WTC11 (cell line): ENCODE measurements at regions not wholly inside any gene's neighbourhood (a gene's known extent, or its start where the extent isn't known, plus 50 kb on each side); places are given as distances from the start of the nearest gene placed in this dataset.

ENCODE experiments used
- ATAC-seq: fragments of 200-7000 bp; cut with Tn5 transposase; 2 replicates; pipeline ENCODE4 v1.10.0; 2021; ENCODE audit warnings: mild to moderate bottlenecking, moderate library complexity
- CTCF ChIA-PET: fragments of 300-600 bp; sonication (Branson Sonifier 250); formaldehyde crosslinking; loops from one replicate; lab custom pipeline; 2021; ENCODE audit warnings: antibody characterized with exemption; lab: Charles Lee
- POLR2A ChIA-PET: fragments of 350-600 bp; sonication (Branson Sonifier 250); formaldehyde crosslinking; loops from one replicate; lab custom pipeline; 2021; ENCODE audit warnings: antibody characterized with exemption; lab: Charles Lee
- DNase-seq: peaks from one replicate; pipeline ENCODE4 v3.0.0; 2021; ENCODE audit warnings: low spot score
- H3K27ac Mint-ChIP-seq: 2 replicates; pipeline ENCODE4 v1.8.0; 2021; ENCODE audit warnings: mixed read lengths
- H3K27me3 Mint-ChIP-seq: 2 replicates; pipeline ENCODE4 v1.8.0; 2021; ENCODE audit warnings: low read depth, mild to moderate bottlenecking, moderate library complexity, mixed read lengths
- H3K36me3 Mint-ChIP-seq: 2 replicates; pipeline ENCODE4 v1.8.0; 2021; ENCODE audit warnings: mixed read lengths
- H3K4me1 Mint-ChIP-seq: 2 replicates; pipeline ENCODE4 v1.8.0; 2022; ENCODE audit warnings: mixed read lengths
- H3K4me3 Mint-ChIP-seq: 2 replicates; pipeline ENCODE4 v1.8.0; 2021; ENCODE audit warnings: mild to moderate bottlenecking, moderate library complexity, mixed read lengths
- H3K9me3 Mint-ChIP-seq: 2 replicates; pipeline ENCODE4 v1.8.0; 2021; ENCODE audit warnings: mixed read lengths
- CREB1 ChIP-seq: sonication (generic); formaldehyde crosslinking; IDR thresholded peaks from 2 replicates; pipeline ENCODE4 v1.8.0; 2023; ENCODE audit warnings: mild to moderate bottlenecking, missing genetic modification reagents
- GRHL2 ChIP-seq: fragments of 250-450 bp; sonication (Bioruptor Pico); IDR thresholded peaks from 2 replicates; pipeline ENCODE4 v1.8.0; 2022; ENCODE audit warnings: mild to moderate bottlenecking, moderate library complexity; ENCODE audit not compliant: insufficient replicate concordance, severe bottlenecking
- HMGXB4 ChIP-seq: sonication (generic); formaldehyde crosslinking; IDR thresholded peaks from 2 replicates; pipeline ENCODE4 v1.8.1; 2023; ENCODE audit warnings: mild to moderate bottlenecking, moderate library complexity, missing genetic modification reagents
- IRF2 ChIP-seq: sonication (generic); formaldehyde crosslinking; IDR thresholded peaks from 2 replicates; pipeline ENCODE4 v1.8.0; 2022; ENCODE audit warnings: low read depth, missing genetic modification reagents, borderline replicate concordance
- MAX ChIP-seq: sonication (generic); formaldehyde crosslinking; IDR thresholded peaks from 2 replicates; pipeline ENCODE4 v1.8.0; 2022; ENCODE audit warnings: mild to moderate bottlenecking, missing genetic modification reagents
- MXD4 ChIP-seq: fragments of 250-450 bp; sonication (Bioruptor Pico); IDR thresholded peaks from 2 replicates; pipeline ENCODE4 v1.8.0; 2021; ENCODE audit warnings: mild to moderate bottlenecking, moderate library complexity, borderline replicate concordance
- NFATC4 ChIP-seq: fragments of 250-450 bp; sonication (Bioruptor Pico); IDR thresholded peaks from 2 replicates; pipeline ENCODE4 v1.9.0; 2021; ENCODE audit warnings: mild to moderate bottlenecking
- NFE2L1 ChIP-seq: sonication (generic); formaldehyde crosslinking; IDR thresholded peaks from 2 replicates; pipeline ENCODE4 v1.8.1; 2023; ENCODE audit warnings: missing genetic modification reagents
- PRDM15 ChIP-seq: sonication (generic); formaldehyde crosslinking; IDR thresholded peaks from 2 replicates; pipeline ENCODE4 v1.8.0; 2022; ENCODE audit warnings: missing genetic modification reagents
- RELA ChIP-seq: sonication (generic); formaldehyde crosslinking; IDR thresholded peaks from 2 replicates; pipeline ENCODE4 v1.8.1; 2022; ENCODE audit warnings: missing genetic modification reagents, mild to moderate bottlenecking, borderline replicate concordance
- RORB ChIP-seq: fragments of 250-450 bp; sonication (Bioruptor Pico); IDR thresholded peaks from 2 replicates; pipeline ENCODE4 v1.9.0; 2021; ENCODE audit warnings: mild to moderate bottlenecking
- SMAD3 ChIP-seq: sonication (generic); formaldehyde crosslinking; IDR thresholded peaks from 2 replicates; pipeline ENCODE4 v1.8.0; 2022; ENCODE audit warnings: missing genetic modification reagents, mild to moderate bottlenecking, borderline replicate concordance
- SOX15 ChIP-seq: fragments of 250-450 bp; sonication (Bioruptor Pico); IDR thresholded peaks from 2 replicates; pipeline ENCODE4 v1.9.0; 2021; ENCODE audit warnings: mild to moderate bottlenecking
- STAT6 ChIP-seq: sonication (generic); formaldehyde crosslinking; conservative IDR thresholded peaks from 2 replicates; pipeline ENCODE4 v1.8.1; 2023; ENCODE audit warnings: mild to moderate bottlenecking, low read depth, missing genetic modification reagents, moderate library complexity
- ZNF138 ChIP-seq: sonication (generic); formaldehyde crosslinking; conservative IDR thresholded peaks from 2 replicates; pipeline ENCODE4 v1.8.1; 2022; ENCODE audit warnings: mild to moderate bottlenecking, moderate library complexity, missing genetic modification reagents
- ZNF281 ChIP-seq: sonication (generic); formaldehyde crosslinking; IDR thresholded peaks from 2 replicates; pipeline ENCODE4 v1.8.0; 2023; ENCODE audit warnings: mild to moderate bottlenecking, missing genetic modification reagents
- ZNF532 ChIP-seq: fragments of 250-450 bp; sonication (Bioruptor Pico); IDR thresholded peaks from 2 replicates; pipeline ENCODE4 v1.9.0; 2021; ENCODE audit warnings: mild to moderate bottlenecking, borderline replicate concordance
- TF ChIP-seq, protein P1 (sequence below): fragments of 200-600 bp; IDR thresholded peaks from 2 replicates; pipeline ENCODE4 v1.8.0; 2022; ENCODE audit warnings: antibody characterized with exemption
- TF ChIP-seq, protein P2 (sequence below): fragments of 250-450 bp; sonication (Bioruptor Pico); IDR thresholded peaks from 2 replicates; pipeline ENCODE4 v1.9.0; 2021; ENCODE audit warnings: mild to moderate bottlenecking

DNA sequence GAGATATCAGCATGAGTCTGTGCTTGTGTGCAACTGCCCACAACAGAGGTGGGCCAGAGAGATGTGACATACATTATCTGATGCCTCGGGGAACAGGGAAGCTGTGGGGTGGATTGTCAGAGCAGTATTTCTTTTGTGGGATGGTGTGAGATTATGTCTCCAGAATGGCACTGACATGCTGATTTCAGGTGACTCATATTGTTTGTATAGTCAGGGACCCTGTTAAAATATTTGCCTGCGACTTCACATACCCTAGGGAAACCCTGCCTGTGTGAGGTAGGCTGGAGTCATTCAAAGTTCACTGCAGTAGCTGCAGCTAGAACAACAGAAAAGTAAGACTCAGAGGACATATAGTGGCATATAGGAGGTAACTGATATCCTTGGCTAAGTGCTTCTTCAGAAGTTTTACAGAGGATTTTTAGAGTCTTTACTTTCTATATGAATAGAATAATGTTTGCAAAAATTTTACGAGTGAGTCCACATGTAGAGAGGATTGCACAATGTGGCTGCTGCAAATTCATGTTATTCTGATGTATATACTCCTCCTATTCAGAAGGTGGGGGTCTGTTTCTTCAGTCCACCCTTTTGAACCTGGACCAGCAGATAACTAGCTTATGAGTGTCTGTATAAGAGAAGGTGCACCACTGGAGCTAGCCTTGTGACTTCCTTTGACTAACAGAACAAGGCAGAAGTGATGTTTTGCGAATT, 89.3 kb downstream of the MACIR start:
- peaks cover 2% of the 10 kb centered on the region for H3K9me3 Mint-ChIP-seq
- H3K36me3 Mint-ChIP-seq: no peaks in the 10 kb centered on the region
- POLR2A ChIA-PET: no interaction called here
- no peaks in the 10 kb centered on the region for H3K4me1 Mint-ChIP-seq
- TF ChIP-seq, protein P1, sequence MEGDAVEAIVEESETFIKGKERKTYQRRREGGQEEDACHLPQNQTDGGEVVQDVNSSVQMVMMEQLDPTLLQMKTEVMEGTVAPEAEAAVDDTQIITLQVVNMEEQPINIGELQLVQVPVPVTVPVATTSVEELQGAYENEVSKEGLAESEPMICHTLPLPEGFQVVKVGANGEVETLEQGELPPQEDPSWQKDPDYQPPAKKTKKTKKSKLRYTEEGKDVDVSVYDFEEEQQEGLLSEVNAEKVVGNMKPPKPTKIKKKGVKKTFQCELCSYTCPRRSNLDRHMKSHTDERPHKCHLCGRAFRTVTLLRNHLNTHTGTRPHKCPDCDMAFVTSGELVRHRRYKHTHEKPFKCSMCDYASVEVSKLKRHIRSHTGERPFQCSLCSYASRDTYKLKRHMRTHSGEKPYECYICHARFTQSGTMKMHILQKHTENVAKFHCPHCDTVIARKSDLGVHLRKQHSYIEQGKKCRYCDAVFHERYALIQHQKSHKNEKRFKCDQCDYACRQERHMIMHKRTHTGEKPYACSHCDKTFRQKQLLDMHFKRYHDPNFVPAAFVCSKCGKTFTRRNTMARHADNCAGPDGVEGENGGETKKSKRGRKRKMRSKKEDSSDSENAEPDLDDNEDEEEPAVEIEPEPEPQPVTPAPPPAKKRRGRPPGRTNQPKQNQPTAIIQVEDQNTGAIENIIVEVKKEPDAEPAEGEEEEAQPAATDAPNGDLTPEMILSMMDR: no peak
- TF ChIP-seq RELA: no peak
- TF ChIP-seq MAX (CRISPR knock-in tag): no peak
- no peak for TF ChIP-seq NFATC4
- TF ChIP-seq HMGXB4 (CRISPR knock-in tag): no peak
- no peak for TF ChIP-seq RORB (CRISPR knock-in tag)
- TF ChIP-seq ZNF532 (CRISPR knock-in tag): no peak
- no peak for TF ChIP-seq ZNF281
- TF ChIP-seq PRDM15 (CRISPR knock-in tag): no peak
- no peak for TF ChIP-seq STAT6 (CRISPR knock-in tag)
- no peak for TF ChIP-seq ZNF138
- no peak for TF ChIP-seq SOX15 (CRISPR knock-in tag)
- TF ChIP-seq IRF2 (CRISPR knock-in tag): no peak
- no peak for TF ChIP-seq CREB1 (CRISPR knock-in tag)
- TF ChIP-seq NFE2L1 (CRISPR knock-in tag): no peak
- TF ChIP-seq MXD4 (CRISPR knock-in tag): no peak
- no peak for TF ChIP-seq SMAD3 (CRISPR knock-in tag)
- TF ChIP-seq GRHL2 (CRISPR knock-in tag): no peak
- TF ChIP-seq, protein P2, sequence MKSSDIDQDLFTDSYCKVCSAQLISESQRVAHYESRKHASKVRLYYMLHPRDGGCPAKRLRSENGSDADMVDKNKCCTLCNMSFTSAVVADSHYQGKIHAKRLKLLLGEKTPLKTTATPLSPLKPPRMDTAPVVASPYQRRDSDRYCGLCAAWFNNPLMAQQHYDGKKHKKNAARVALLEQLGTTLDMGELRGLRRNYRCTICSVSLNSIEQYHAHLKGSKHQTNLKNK (CRISPR knock-in tag): no peak
- H3K4me3 Mint-ChIP-seq: no peak overlapping the region
- no peaks in the 10 kb centered on the region for H3K27me3 Mint-ChIP-seq
- CTCF ChIA-PET: no interaction called here
- no peak; the same call in 1 of the 2 replicates for ATAC-seq
- H3K27ac Mint-ChIP-seq: no peak overlapping the region
- no peak for DNase-seq
